ENCODE measurements at regions not wholly inside any gene's neighbourhood (a gene's known extent, or its start where the extent isn't known, plus 50 kb on each side); places are given as distances from the start of the nearest gene placed in this dataset.

GRCh38 chr14:80324649-80325048, 113.3 kb upstream of the DIO2 start:
- no peak for TF ChIP-seq CTCF (IDR thresholded peaks at IDR 0.05; ENCODE audit: low read length)
- no peak for TF ChIP-seq EZH2 (optimal IDR thresholded peaks at IDR 0.05; ENCODE audit: low read depth, low read length)
- TF ChIP-seq EZH2phosphoT487 (IDR thresholded peaks at IDR 0.05; ENCODE audit: low read length), result no peak
